Cardiac fibroblast (primary cell): ENCODE measurements at regions not wholly inside any gene's neighbourhood (a gene's known extent, or its start where the extent isn't known, plus 50 kb on each side); places are given as distances from the start of the nearest gene placed in this dataset.
"Not testable (repeated sequence)": the region's sequence is repeated elsewhere in the genome, so short reads cannot be mapped to it uniquely, and the experiment has no call there.

Source experiments
- DNase-seq, 2 donors: peaks; one replicate each; pipeline versions ENCODE4 v3.0.0 to v3.0.0-alpha.2; 2010; ENCODE audit warnings: low read depth in 2 of 2
- H3K4me3 ChIP-seq, 2 donors: replicated peaks in 1 of 2; 1 replicate in 1 of 2; 2 replicates in 1 of 2; pipeline ENCODE4 v1.5.1; 2011; ENCODE audit warnings: low read depth in 2 of 2, low read length in 2 of 2, mild to moderate bottlenecking in 2 of 2, moderate library complexity in 1 of 2
- TF ChIP-seq, protein P1 (sequence below): IDR thresholded peaks from one replicate; pipeline ENCODE4 v1.5.1; 2011; ENCODE audit warnings: low read depth, mild to moderate bottlenecking, low read length, inconsistent platforms

- no peak overlapping the region for H3K4me3 ChIP-seq
- TF ChIP-seq, protein P1, sequence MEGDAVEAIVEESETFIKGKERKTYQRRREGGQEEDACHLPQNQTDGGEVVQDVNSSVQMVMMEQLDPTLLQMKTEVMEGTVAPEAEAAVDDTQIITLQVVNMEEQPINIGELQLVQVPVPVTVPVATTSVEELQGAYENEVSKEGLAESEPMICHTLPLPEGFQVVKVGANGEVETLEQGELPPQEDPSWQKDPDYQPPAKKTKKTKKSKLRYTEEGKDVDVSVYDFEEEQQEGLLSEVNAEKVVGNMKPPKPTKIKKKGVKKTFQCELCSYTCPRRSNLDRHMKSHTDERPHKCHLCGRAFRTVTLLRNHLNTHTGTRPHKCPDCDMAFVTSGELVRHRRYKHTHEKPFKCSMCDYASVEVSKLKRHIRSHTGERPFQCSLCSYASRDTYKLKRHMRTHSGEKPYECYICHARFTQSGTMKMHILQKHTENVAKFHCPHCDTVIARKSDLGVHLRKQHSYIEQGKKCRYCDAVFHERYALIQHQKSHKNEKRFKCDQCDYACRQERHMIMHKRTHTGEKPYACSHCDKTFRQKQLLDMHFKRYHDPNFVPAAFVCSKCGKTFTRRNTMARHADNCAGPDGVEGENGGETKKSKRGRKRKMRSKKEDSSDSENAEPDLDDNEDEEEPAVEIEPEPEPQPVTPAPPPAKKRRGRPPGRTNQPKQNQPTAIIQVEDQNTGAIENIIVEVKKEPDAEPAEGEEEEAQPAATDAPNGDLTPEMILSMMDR, result no peak
- no peak for DNase-seq
Measured at GRCh38 chr2:66255136-66255535, 179.8 kb upstream of the MEIS1 start.

DNA sequence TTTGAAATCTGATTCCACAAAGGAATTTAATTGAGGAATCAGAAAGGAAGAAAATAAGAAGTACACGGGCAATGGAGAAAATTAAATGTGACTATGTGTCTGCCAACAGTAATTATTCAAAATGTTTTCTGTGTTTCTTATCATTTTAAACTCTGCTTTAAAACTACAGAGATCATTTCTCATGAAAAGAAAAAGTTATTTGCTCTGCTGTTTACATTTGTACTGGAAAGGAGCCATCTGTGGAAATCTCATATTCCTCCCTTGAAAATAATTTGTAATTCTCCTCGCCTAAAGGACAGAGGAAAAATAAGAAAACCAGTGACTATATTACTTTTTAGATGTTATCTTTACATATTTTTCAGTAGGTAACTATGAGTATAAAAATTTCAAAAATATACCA is 181.9 kb upstream of the MEIS1 start:
- H3K4me3 ChIP-seq, result no peak overlapping the region
- DNase-seq, result no peak
- TF ChIP-seq, protein P1, result no peak

DNA sequence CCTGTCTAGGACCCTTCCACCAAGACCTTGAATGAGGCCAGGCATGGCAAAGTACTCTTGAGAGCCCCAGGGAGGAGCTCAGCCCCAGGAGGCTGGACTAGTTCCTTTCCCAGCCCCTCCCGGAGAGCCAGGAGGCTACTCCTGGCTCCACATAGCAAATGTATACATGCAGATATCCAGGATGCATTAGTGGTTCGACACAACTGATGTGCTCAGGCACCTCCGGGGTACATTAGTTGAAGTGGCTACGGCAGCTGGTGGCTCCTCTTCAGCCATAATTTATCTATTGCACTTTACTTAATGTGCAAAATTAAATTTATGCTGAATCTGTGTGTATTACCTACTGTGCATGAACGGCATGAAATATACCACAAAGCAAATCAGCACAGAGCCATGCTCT is 182.8 kb upstream of the MEIS1 start:
- no peak for DNase-seq
- TF ChIP-seq, protein P1, result no peak
- no peak overlapping the region for H3K4me3 ChIP-seq

GRCh38 chr2:66251573-66251972 is 183.4 kb upstream of the MEIS1 start:
- no peak for DNase-seq
- no peak overlapping the region for H3K4me3 ChIP-seq
- TF ChIP-seq, protein P1, result no peak

GRCh38 chr2:66249089-66249488 is 185.8 kb upstream of the MEIS1 start:
- DNase-seq, H3K4me3 ChIP-seq: not testable (repeated sequence)

GRCh38 chr2:66243809-66244208 is 191.1 kb upstream of the MEIS1 start:
- not testable (repeated sequence) for DNase-seq, H3K4me3 ChIP-seq

GRCh38 chr2:66242888-66243287 is 192.0 kb upstream of the MEIS1 start:
- not testable (repeated sequence) for H3K4me3 ChIP-seq, DNase-seq

DNA sequence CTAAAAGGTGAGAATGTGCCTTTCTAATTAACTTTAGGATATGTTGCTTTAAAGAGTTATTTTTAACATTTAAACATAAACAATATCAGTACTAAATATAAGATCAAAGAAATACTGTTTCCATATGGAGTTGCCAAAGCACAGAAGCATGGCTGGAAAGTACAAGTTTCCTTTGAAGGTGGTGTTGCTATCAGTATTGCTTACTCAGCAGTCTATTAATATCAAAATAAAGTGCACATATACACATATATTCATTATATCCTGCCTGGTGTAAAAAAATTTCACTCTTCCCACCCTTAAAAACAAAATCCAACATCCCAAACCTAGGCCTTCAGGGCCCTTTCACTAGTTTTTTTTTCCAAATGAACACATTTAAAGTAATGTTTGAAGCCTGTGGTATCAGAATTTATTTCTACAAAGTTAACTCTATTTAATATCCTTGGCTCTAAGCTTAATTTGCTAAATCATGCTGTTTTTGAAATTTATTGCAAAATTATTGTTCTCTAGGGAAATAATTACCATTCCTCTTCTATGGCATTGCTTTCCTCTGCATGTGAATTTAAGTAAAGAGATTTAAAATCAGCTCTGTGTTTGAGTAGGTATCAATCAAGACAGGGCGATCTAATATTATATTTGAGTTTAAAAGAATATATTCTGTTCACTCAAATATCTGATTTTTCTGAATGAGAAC is 192.7 kb upstream of the MEIS1 start:
- H3K4me3 ChIP-seq, result no peak overlapping the region
- DNase-seq, result no peak
- TF ChIP-seq, protein P1, result no peak
